SK-N-MC (cell line): ENCODE measurements at regions not wholly inside any gene's neighbourhood (a gene's known extent, or its start where the extent isn't known, plus 50 kb on each side); places are given as distances from the start of the nearest gene placed in this dataset.

ENCODE experiments used
- DNase-seq: peaks from one replicate; pipeline ENCODE4 v3.0.0-alpha.2; 2011; ENCODE audit warnings: low read depth, low spot score
- H3K27ac ChIP-seq: fragments of 200-600 bp; sonication (generic); 2 replicates; pipeline ENCODE4 v1.5.1; 2016; ENCODE audit warnings: mixed run types
- H3K36me3 ChIP-seq: fragments of 200-600 bp; sonication (generic); 2 replicates; pipeline ENCODE4 v1.6.1; 2017; ENCODE audit warnings: antibody characterized with exemption, low read length, mixed read lengths; ENCODE audit not compliant: insufficient read depth
- H3K4me3 ChIP-seq: fragments of 200-600 bp; sonication (generic); 2 replicates; pipeline ENCODE4 v1.5.1; 2016
- H3K9ac ChIP-seq: fragments of 200-600 bp; sonication (generic); 2 replicates; pipeline ENCODE4 v1.8.0; 2017; ENCODE audit warnings: mixed run types, mixed read lengths; ENCODE audit not compliant: insufficient read length
- H3K9me3 ChIP-seq: fragments of 200-600 bp; sonication (generic); 2 replicates; pipeline ENCODE4 v1.6.1; 2017; ENCODE audit warnings: low read depth, mild to moderate bottlenecking, antibody characterized with exemption, low read length, moderate library complexity, mixed read lengths
- EZH2 ChIP-seq: fragments of 200-600 bp; sonication (generic); IDR thresholded peaks from one replicate; pipeline ENCODE4 v1.6.1; 2017; ENCODE audit warnings: antibody characterized with exemption
- FOXP2 ChIP-seq: optimal IDR thresholded peaks from 2 replicates; pipeline ENCODE3; 2011; ENCODE audit warnings: mild to moderate bottlenecking, moderate library complexity; ENCODE audit not compliant: insufficient read depth; ENCODE audit errors: extremely low read length, control extremely low read depth
- POLR2AphosphoS5 ChIP-seq: IDR thresholded peaks from 2 replicates; pipeline ENCODE4 v1.6.1; 2012; ENCODE audit warnings: mild to moderate bottlenecking, low read depth, low read length, borderline replicate concordance

DNA sequence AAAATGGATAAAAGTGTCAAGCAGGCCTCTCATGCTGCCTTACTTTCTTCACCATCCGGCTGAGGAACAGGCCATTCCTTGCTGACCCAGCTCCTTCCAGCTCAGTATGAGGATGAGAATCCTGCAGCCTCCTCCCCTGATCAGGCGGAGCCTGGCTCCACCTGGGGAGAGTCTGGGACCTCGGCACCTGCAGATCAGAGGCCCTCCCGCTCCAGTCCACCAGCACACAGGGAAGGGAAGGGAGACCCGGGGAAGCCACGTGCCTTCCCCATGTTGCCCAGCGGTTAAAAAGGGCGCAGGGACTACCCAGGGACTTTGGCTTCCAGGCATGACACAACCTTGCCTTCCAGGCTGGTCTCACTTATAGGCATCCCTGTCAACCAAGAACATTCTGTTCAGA lies 172.0 kb downstream of the NDUFA10 start:
- H3K9me3 ChIP-seq = no peaks in the 10 kb centered on the region
- TF ChIP-seq POLR2AphosphoS5 = no peak
- TF ChIP-seq EZH2 = no peak
- TF ChIP-seq FOXP2 = no peak
- no peak overlapping the region for H3K9ac ChIP-seq
- H3K27ac ChIP-seq = no peak overlapping the region
- DNase-seq = no peak
- H3K36me3 ChIP-seq = no peaks in the 10 kb centered on the region
- H3K4me3 ChIP-seq = no peak overlapping the region

DNA sequence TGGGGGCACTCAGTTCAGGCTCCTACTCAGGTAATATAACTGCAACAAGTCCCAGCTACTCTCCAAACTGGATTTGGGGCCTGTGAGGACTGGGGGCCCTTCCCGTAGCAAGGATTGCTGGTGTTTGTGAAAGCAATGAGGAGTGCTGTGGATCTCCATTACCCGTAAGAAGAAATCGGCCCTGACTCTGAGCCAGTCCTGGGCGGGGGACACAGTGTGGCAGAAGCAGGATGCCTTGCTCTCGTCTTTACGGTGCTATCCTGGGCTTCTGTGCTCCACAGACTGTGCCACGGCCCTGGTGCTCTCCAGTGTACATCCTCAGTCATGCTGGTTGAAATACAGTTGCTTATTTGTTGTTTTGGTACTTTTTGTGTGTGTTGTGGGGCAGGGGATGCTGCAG lies 172.9 kb downstream of the NDUFA10 start:
- TF ChIP-seq EZH2 (no peak), FOXP2 (no peak), POLR2AphosphoS5 (no peak)
- no peaks in the 10 kb centered on the region for H3K9me3 ChIP-seq
- H3K36me3 ChIP-seq = no peaks in the 10 kb centered on the region
- no peak overlapping the region for H3K27ac ChIP-seq
- DNase-seq = no peak
- H3K9ac ChIP-seq = no peak overlapping the region
- no peak overlapping the region for H3K4me3 ChIP-seq

DNA sequence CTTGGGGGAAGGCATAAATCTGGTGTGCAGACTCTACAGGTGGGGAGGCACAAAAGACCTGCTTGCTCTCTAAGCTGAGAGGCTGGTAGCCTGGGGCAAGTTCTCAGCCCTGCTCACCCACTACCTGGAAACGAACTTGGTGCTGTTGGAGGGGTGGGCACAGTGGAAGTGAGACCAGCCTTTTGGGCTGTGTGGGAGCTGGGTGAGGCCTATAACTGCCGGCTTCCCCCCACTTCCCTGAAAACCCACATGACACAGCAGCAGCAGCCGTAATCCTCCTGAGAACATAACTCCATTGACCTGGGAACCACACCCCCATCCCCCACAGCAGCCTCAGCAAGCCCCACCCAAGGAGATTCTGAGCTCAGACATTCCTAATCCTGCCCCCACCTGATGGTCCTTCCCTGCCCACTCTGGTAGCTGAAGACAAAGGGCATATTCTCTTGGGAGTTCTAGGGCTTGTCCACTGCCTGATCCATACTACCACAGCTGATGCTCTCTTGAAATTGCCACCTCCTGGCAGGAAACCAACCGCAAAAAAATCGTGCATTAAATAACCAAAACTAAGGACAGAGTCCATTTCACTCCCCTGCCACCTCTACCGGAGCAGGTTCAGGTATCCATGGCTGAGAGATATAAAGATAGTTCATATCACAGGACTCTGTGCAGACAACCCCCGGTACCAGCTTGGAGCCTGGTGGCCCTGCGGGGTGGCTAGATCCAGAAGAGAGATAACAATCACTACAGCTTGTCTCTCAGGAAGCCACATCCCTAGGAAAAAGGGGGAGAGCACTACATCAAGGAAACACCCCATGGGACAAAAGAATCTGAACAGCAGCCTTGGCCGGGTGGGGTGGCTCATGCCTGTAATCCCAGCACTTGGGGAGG lies 178.1 kb downstream of the NDUFA10 start:
- Histone ChIP-seq H3K9ac (no peak overlapping the region), H3K27ac (no peak overlapping the region), H3K36me3 (no peaks in the 10 kb centered on the region), H3K9me3 (no peaks in the 10 kb centered on the region), H3K4me3 (no peak overlapping the region)
- TF ChIP-seq FOXP2 = no peak
- no peak for DNase-seq

DNA sequence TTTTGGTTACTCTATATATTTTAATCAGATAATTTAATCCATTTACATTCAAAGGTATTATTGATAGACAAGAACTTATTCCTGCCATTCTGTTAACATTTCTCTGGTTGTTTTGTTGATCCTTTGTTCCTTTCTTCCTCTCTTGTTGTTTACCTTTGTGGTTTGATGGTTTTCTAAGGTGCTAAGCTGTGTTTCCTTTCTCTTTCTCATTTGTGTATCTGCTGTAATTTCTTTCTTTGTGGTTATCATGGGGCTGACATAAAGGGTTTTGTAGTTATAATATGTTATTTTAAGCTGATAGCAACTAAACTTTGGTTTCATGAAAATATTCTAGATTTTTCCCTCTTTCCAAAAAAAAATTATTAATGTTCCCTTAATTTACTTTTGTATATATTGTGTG lies 179.2 kb downstream of the NDUFA10 start:
- Histone ChIP-seq H3K9me3 (no peaks in the 10 kb centered on the region), H3K9ac (no peak overlapping the region), H3K4me3 (no peak overlapping the region), H3K27ac (no peak overlapping the region), H3K36me3 (no peaks in the 10 kb centered on the region)
- TF ChIP-seq FOXP2 (no peak), POLR2AphosphoS5 (no peak), EZH2 (no peak)
- no peak for DNase-seq

DNA sequence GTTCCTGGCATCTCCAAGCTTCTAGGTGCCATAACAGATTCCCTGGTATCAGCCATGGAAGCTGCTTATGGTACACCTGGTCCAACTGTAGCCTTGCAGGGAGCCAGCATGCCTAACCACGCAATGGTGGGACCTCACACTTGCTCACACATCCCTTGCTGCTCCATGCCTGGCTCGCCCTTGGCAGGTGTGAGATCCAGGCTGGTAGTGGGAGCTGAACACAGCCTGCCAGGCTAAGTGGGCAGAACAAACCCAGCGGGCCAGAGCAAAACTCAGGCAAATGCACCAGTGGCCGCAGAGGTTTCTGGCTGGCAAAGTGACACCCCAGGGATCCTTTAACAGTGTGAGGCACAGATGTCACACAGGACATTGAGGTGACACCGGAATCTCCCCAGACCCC lies 185.8 kb downstream of the NDUFA10 start:
- Histone ChIP-seq H3K27ac (no peak overlapping the region), H3K9ac (no peak overlapping the region), H3K36me3 (no peaks in the 10 kb centered on the region), H3K9me3 (no peaks in the 10 kb centered on the region), H3K4me3 (no peak overlapping the region)
- no peak for DNase-seq
- TF ChIP-seq FOXP2 (no peak), EZH2 (no peak), POLR2AphosphoS5 (no peak)

- DNase-seq = no peak
- Histone ChIP-seq H3K36me3 (no peaks in the 10 kb centered on the region), H3K27ac (no peak overlapping the region), H3K4me3 (no peak overlapping the region), H3K9me3 (no peaks in the 10 kb centered on the region), H3K9ac (no peak overlapping the region)
- TF ChIP-seq EZH2 (no peak), FOXP2 (no peak), POLR2AphosphoS5 (no peak)
Observed at GRCh38 chr2:239836021-239836765, 188.9 kb downstream of the NDUFA10 start.

DNA sequence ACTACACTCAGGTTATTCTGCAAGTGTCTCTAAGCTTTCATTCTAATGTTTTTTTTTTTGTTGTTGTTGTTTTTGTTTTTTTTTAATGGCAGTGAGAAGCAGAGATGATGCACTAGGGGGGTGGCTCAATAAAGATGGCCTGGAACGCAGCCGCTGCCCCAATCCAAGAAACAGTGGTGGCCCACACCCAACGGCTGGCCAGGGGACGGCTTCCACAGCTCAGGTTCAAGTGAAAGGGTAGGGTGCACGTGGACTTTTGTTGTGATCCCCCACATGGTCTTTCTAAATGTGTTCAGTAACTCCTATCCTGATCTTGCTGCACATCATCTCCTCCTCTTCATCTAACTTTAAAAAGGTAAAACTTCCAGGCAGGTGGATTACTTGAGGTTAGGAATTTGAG lies 190.1 kb downstream of the NDUFA10 start:
- H3K9ac ChIP-seq = no peak overlapping the region
- no peak overlapping the region for H3K27ac ChIP-seq
- no peaks in the 10 kb centered on the region for H3K36me3 ChIP-seq
- no peaks in the 10 kb centered on the region for H3K9me3 ChIP-seq
- TF ChIP-seq EZH2 (no peak), FOXP2 (no peak), POLR2AphosphoS5 (no peak)
- DNase-seq = no peak
- H3K4me3 ChIP-seq = no peak overlapping the region

- H3K36me3 ChIP-seq = no peaks in the 10 kb centered on the region
- no peak overlapping the region for H3K27ac ChIP-seq
- H3K4me3 ChIP-seq = no peak overlapping the region
- no peak overlapping the region for H3K9ac ChIP-seq
- H3K9me3 ChIP-seq = no peaks in the 10 kb centered on the region
- TF ChIP-seq FOXP2 (no peak), POLR2AphosphoS5 (no peak), EZH2 (no peak)
- no peak for DNase-seq
Observed at GRCh38 chr2:239834143-239834542, 191.0 kb downstream of the NDUFA10 start.
